ENCODE measurements at regions not wholly inside any gene's neighbourhood (a gene's known extent, or its start where the extent isn't known, plus 50 kb on each side); places are given as distances from the start of the nearest gene placed in this dataset.

GRCh38 chr18:27899893-27900292 lies 277.0 kb downstream of the CDH2 start:
- H3K27ac ChIP-seq (replicated peaks) = no peak overlapping the region
- no peak for DNase-seq (ENCODE audit: low read depth in 1 of 2, low spot score in 1 of 2)
- TF ChIP-seq GABPA (IDR thresholded peaks at IDR 0.05; ENCODE audit: low read depth) (no peak), SPI1 (IDR thresholded peaks at IDR 0.05; ENCODE audit: borderline replicate concordance, low read depth) (no peak), REST (IDR thresholded peaks at IDR 0.05; ENCODE audit: insufficient replicate concordance, low read depth) (no peak), POLR2AphosphoS5 (IDR thresholded peaks at IDR 0.05; ENCODE audit: low read depth) (no peak), CTCF (IDR thresholded peaks at IDR 0.05; ENCODE audit: insufficient read depth, low read length) (no peak)
- no peaks in the 10 kb centered on the region for H3K27me3 ChIP-seq (ENCODE audit: insufficient read depth, poor library complexity, severe bottlenecking)
- no peak overlapping the region for H3K4me3 ChIP-seq (replicated peaks; ENCODE audit: insufficient read depth, low read length)

DNA sequence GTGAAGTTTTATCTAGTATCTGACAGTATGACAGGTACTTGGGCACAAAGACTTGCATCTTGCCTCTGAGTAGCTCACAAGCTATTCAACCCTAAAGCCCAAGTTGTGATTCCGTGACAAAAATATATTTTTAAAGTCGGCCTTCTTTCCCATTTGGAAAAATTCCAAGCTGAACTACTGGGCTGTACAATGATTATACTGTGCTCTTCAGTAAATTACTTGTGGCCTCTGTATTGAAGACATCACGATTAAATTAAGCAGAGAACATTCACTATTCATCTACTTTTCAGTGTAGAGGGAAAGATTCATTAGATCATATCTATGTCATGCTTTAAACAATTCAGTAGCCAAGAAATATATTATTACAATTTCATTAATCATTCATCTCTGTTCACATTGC lies 282.2 kb downstream of the CDH2 start:
- Histone ChIP-seq H3K27ac (replicated peaks) (no peak overlapping the region), H3K27me3 (ENCODE audit: insufficient read depth, poor library complexity, severe bottlenecking) (no peaks in the 10 kb centered on the region), H3K4me3 (replicated peaks; ENCODE audit: insufficient read depth, low read length) (no peak overlapping the region)
- TF ChIP-seq GABPA (IDR thresholded peaks at IDR 0.05; ENCODE audit: low read depth) (no peak), POLR2AphosphoS5 (IDR thresholded peaks at IDR 0.05; ENCODE audit: low read depth) (no peak), CTCF (IDR thresholded peaks at IDR 0.05; ENCODE audit: insufficient read depth, low read length) (no peak), SPI1 (IDR thresholded peaks at IDR 0.05; ENCODE audit: borderline replicate concordance, low read depth) (no peak), REST (IDR thresholded peaks at IDR 0.05; ENCODE audit: insufficient replicate concordance, low read depth) (no peak)
- DNase-seq (ENCODE audit: low read depth in 1 of 2, low spot score in 1 of 2) = no peak

DNA sequence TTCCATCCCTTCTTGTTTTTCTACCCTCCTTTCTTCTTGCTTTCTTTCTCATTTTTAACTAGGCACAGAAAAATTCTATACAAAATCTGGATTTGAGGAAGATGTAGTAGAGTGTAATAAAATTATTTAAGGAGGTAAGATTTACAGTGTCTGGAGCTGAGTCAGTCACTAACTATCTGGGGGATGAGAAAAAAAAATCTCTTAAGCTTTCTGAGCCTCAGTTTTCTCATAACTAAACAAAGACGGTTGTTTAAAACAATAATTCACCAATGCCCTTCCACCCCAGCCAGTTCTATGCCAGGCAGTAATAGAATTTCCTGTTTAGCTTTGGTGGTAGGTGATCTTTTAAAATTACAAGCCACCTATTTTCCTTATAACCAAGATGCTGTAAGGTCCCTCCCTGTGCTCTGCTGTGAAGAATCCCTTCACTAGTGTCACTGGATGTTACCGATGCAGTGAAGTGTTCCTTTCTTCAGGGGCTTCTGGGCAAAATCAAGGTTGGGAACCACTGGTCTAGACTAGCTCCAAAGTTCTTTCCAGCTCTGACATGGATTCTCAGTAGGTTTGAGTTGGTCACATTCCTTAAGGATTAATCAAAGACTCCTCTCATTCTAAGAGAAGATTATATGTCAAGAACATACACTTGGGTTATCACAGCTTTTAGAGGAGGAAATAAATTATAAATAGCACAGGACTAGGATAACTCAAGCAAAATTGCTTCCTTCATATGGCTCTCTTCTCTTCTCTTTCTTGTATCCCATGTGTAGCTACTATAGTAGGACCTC lies 289.0 kb downstream of the CDH2 start:
- Histone ChIP-seq H3K4me3 (replicated peaks; ENCODE audit: insufficient read depth, low read length) (no peak overlapping the region), H3K27ac (replicated peaks) (no peak overlapping the region), H3K27me3 (ENCODE audit: insufficient read depth, poor library complexity, severe bottlenecking) (no peaks in the 10 kb centered on the region)
- no peak for DNase-seq (ENCODE audit: low read depth in 1 of 2, low spot score in 1 of 2)
- no peak for TF ChIP-seq SPI1 (IDR thresholded peaks at IDR 0.05; ENCODE audit: borderline replicate concordance, low read depth)
- no peak for TF ChIP-seq POLR2AphosphoS5 (IDR thresholded peaks at IDR 0.05; ENCODE audit: low read depth)
- no peak for TF ChIP-seq REST (IDR thresholded peaks at IDR 0.05; ENCODE audit: insufficient replicate concordance, low read depth)
- no peak for TF ChIP-seq GABPA (IDR thresholded peaks at IDR 0.05; ENCODE audit: low read depth)
- no peak for TF ChIP-seq CTCF (IDR thresholded peaks at IDR 0.05; ENCODE audit: insufficient read depth, low read length)

All from HL-60 (cell line).